SK-N-SH treated with all-trans-retinoic acid at 6 μM for 48 hours (cell line): ENCODE measurements at regions not wholly inside any gene's neighbourhood (a gene's known extent, or its start where the extent isn't known, plus 50 kb on each side); places are given as distances from the start of the nearest gene placed in this dataset.

Experiments
- ATAC-seq: fragments of 200-7000 bp; cut with Tn5 transposase; 3 replicates; pipeline ENCODE4 v1.9.1; 2020; ENCODE audit warnings: mild to moderate bottlenecking, moderate library complexity
- ARNTL ChIP-seq: fragments of 450-650 bp; formaldehyde crosslinking; IDR thresholded peaks from 2 replicates; pipeline ENCODE4 v1.5.0; 2020; ENCODE audit warnings: low read depth, mild to moderate bottlenecking, moderate library complexity, borderline replicate concordance
- BACH2 ChIP-seq: fragments of 250-450 bp; sonication (Bioruptor Pico); IDR thresholded peaks from 2 replicates; pipeline ENCODE4 v1.9.0; 2021; ENCODE audit warnings: mild to moderate bottlenecking, borderline replicate concordance
- CSDC2 ChIP-seq: fragments of 250-450 bp; sonication (Bioruptor Pico); IDR thresholded peaks from 2 replicates; pipeline ENCODE4 v1.5.0; 2020; ENCODE audit warnings: mild to moderate bottlenecking, moderate library complexity
- ESRRG ChIP-seq: fragments of 250-450 bp; sonication (Bioruptor Pico); IDR thresholded peaks from 2 replicates; pipeline ENCODE4 v1.6.1; 2021; ENCODE audit warnings: mild to moderate bottlenecking
- GLIS3 ChIP-seq: fragments of 250-450 bp; sonication (Bioruptor Pico); IDR thresholded peaks from 2 replicates; pipeline ENCODE4 v1.5.0; 2020; ENCODE audit warnings: mild to moderate bottlenecking, moderate library complexity
- ISL1 ChIP-seq: fragments of 250-450 bp; sonication (Bioruptor Pico); IDR thresholded peaks from 2 replicates; pipeline ENCODE4 v2.1.2; 2022; ENCODE audit warnings: mild to moderate bottlenecking, moderate library complexity
- OSR1 ChIP-seq: fragments of 250-450 bp; sonication (Bioruptor Pico); IDR thresholded peaks from 2 replicates; pipeline ENCODE4 v1.8.0; 2022; ENCODE audit warnings: moderate library complexity, mild to moderate bottlenecking, inconsistent platforms
- PPARA ChIP-seq: fragments of 250-450 bp; sonication (Bioruptor Pico); IDR thresholded peaks from 2 replicates; pipeline ENCODE4 v1.5.0; 2020; ENCODE audit warnings: mild to moderate bottlenecking, borderline replicate concordance
- RARB ChIP-seq: fragments of 250-450 bp; sonication (Bioruptor Pico); IDR thresholded peaks from 2 replicates; pipeline ENCODE4 v1.8.0; 2021; ENCODE audit warnings: mild to moderate bottlenecking, moderate library complexity
- SNAI2 ChIP-seq: fragments of 250-450 bp; sonication (Bioruptor Pico); IDR thresholded peaks from 2 replicates; pipeline ENCODE4 v1.5.0; 2020; ENCODE audit warnings: mild to moderate bottlenecking, moderate library complexity
- TCF4 ChIP-seq: fragments of 250-450 bp; sonication (Bioruptor Pico); IDR thresholded peaks from 2 replicates; pipeline ENCODE4 v1.8.0; 2021; ENCODE audit warnings: mild to moderate bottlenecking, moderate library complexity, borderline replicate concordance
- TOX ChIP-seq: fragments of 250-450 bp; sonication (Bioruptor Pico); IDR thresholded peaks from 2 replicates; pipeline ENCODE4 v1.8.0; 2021; ENCODE audit warnings: mild to moderate bottlenecking, moderate library complexity, borderline replicate concordance
- ZC3H10 ChIP-seq: fragments of 250-450 bp; sonication (Bioruptor Pico); IDR thresholded peaks from 2 replicates; pipeline ENCODE4 v1.5.1; 2021; ENCODE audit warnings: mild to moderate bottlenecking, moderate library complexity
- ZFP3 ChIP-seq: fragments of 250-450 bp; sonication (Bioruptor Pico); IDR thresholded peaks from 2 replicates; pipeline ENCODE4 v1.5.0; 2020; ENCODE audit warnings: mild to moderate bottlenecking, moderate library complexity
- ZFP30 ChIP-seq: fragments of 450-650 bp; formaldehyde crosslinking; IDR thresholded peaks from 2 replicates; pipeline ENCODE4 v1.5.0; 2022; ENCODE audit warnings: mild to moderate bottlenecking, moderate library complexity
- ZNF70 ChIP-seq: fragments of 450-650 bp; formaldehyde crosslinking; IDR thresholded peaks from 2 replicates; pipeline ENCODE4 v1.5.0; 2020; ENCODE audit warnings: mild to moderate bottlenecking, moderate library complexity
- ZNF8 ChIP-seq: fragments of 450-650 bp; formaldehyde crosslinking; IDR thresholded peaks from 2 replicates; pipeline ENCODE4 v1.5.0; 2020; ENCODE audit warnings: mild to moderate bottlenecking, moderate library complexity
- TF ChIP-seq, protein P1 (sequence below): fragments of 250-450 bp; sonication (Bioruptor Pico); IDR thresholded peaks from 2 replicates; pipeline ENCODE4 v1.8.0; 2021; ENCODE audit warnings: low read depth, mild to moderate bottlenecking, moderate library complexity, borderline replicate concordance
- TF ChIP-seq, protein P2 (sequence below): fragments of 250-450 bp; sonication (Bioruptor Pico); IDR thresholded peaks from 2 replicates; pipeline ENCODE4 v1.8.0; 2020; ENCODE audit warnings: mild to moderate bottlenecking, moderate library complexity, borderline replicate concordance
- TF ChIP-seq, protein P3 (sequence below): fragments of 250-450 bp; sonication (Bioruptor Pico); IDR thresholded peaks from 2 replicates; pipeline ENCODE4 v1.5.1; 2020; ENCODE audit warnings: low read depth, mild to moderate bottlenecking, moderate library complexity
- TF ChIP-seq, protein P4 (sequence below): fragments of 250-450 bp; sonication (Bioruptor Pico); IDR thresholded peaks from 2 replicates; pipeline ENCODE4 v1.5.1; 2021; ENCODE audit warnings: mild to moderate bottlenecking, moderate library complexity

DNA sequence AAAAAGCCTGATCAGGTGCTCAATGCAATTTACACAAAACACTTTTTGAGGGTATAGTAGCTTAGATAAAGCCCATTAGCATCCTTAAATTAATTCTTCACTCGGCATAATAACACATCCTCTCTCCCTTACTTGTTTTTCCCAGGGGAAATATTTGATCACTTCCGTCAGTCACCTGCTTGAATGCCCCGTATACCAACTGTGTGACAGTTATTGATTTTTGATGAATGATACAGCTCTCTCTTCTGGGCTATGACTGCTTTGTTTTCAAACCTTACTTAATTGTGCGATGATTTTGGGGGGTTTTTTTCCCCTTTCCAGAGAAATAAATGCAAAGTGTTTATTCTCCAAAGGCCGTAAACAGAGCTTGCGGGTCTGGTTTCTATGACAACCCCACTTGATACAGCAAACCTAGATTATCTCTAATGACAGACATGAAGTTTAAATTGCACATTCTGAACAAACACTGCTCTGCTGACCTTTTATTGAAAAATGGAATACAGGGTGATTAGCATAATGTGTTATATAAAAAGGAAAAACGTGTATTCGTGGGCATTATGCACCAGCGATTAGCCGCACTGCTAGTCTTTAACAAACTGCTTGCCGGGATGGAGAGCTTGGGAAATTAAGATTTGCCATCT lies 78.4 kb upstream of the NANOS1 start:
- TF ChIP-seq TOX (no peak), ARNTL (CRISPR knock-in tag) (no peak), ZFP30 (CRISPR knock-in tag) (no peak)
- ATAC-seq: no peak

DNA sequence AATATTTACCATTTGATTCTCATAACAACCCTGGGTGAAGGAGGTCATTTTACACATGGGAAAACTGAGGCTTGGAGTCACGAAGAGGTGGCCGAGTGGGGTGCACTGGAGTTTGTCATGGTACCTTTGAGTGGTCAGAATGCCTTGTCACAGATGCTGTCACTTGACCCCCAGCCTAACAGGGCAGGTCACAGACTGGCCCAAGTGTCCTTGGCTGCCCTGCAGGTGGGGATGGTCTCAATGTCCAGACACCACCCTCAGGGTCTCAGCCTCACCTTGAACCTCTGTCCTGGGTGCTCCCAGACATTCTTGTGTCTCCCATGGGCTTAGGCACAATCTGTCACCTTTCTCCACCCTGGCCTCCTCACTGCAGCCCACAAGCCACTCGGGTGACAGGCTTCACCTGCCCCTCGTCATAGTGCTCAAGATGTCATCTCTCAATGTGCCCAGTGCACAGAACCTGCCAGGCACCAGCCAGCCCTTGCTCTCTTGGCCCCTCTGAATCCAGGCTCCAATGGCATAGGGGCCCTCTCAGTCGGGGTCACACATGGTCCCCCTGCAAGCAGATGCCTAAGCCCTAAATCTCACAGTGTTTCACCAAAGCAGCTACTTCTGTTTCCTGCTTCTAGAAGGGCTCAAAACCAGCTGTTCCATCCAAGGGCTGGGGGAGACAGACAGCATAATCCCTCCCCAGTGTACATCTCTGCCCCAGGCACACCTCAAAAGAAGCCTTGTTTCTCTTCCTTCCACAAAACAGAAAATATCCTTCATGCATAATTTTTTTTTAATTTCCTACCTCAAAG lies 76.8 kb upstream of the NANOS1 start:
- ATAC-seq: no peak
- TF ChIP-seq ISL1 (CRISPR knock-in tag) (no peak), ZC3H10 (CRISPR knock-in tag) (no peak), SNAI2 (CRISPR knock-in tag) (no peak), GLIS3 (CRISPR knock-in tag) (no peak), ZNF70 (CRISPR knock-in tag) (no peak), PPARA (no peak), ESRRG (CRISPR knock-in tag) (no peak), BACH2 (no peak), ZFP30 (CRISPR knock-in tag) (no peak), TCF4 (CRISPR knock-in tag) (no peak), CSDC2 (no peak), RARB (CRISPR knock-in tag) (no peak), ZNF8 (CRISPR knock-in tag) (no peak), ARNTL (CRISPR knock-in tag) (no peak), ZFP3 (CRISPR knock-in tag) (no peak), OSR1 (no peak)
- TF ChIP-seq, protein P1, sequence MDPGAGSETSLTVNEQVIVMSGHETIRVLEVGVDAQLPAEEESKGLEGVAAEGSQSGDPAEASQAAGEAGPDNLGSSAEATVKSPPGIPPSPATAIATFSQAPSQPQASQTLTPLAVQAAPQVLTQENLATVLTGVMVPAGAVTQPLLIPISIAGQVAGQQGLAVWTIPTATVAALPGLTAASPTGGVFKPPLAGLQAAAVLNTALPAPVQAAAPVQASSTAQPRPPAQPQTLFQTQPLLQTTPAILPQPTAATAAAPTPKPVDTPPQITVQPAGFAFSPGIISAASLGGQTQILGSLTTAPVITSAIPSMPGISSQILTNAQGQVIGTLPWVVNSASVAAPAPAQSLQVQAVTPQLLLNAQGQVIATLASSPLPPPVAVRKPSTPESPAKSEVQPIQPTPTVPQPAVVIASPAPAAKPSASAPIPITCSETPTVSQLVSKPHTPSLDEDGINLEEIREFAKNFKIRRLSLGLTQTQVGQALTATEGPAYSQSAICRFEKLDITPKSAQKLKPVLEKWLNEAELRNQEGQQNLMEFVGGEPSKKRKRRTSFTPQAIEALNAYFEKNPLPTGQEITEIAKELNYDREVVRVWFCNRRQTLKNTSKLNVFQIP (CRISPR knock-in tag): no peak
- TF ChIP-seq, protein P2, sequence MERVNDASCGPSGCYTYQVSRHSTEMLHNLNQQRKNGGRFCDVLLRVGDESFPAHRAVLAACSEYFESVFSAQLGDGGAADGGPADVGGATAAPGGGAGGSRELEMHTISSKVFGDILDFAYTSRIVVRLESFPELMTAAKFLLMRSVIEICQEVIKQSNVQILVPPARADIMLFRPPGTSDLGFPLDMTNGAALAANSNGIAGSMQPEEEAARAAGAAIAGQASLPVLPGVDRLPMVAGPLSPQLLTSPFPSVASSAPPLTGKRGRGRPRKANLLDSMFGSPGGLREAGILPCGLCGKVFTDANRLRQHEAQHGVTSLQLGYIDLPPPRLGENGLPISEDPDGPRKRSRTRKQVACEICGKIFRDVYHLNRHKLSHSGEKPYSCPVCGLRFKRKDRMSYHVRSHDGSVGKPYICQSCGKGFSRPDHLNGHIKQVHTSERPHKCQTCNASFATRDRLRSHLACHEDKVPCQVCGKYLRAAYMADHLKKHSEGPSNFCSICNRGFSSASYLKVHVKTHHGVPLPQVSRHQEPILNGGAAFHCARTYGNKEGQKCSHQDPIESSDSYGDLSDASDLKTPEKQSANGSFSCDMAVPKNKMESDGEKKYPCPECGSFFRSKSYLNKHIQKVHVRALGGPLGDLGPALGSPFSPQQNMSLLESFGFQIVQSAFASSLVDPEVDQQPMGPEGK (CRISPR knock-in tag): no peak
- TF ChIP-seq, protein P3, sequence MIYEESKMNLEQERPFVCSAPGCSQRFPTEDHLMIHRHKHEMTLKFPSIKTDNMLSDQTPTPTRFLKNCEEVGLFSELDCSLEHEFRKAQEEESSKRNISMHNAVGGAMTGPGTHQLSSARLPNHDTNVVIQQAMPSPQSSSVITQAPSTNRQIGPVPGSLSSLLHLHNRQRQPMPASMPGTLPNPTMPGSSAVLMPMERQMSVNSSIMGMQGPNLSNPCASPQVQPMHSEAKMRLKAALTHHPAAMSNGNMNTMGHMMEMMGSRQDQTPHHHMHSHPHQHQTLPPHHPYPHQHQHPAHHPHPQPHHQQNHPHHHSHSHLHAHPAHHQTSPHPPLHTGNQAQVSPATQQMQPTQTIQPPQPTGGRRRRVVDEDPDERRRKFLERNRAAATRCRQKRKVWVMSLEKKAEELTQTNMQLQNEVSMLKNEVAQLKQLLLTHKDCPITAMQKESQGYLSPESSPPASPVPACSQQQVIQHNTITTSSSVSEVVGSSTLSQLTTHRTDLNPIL (CRISPR knock-in tag): no peak
- TF ChIP-seq, protein P4, sequence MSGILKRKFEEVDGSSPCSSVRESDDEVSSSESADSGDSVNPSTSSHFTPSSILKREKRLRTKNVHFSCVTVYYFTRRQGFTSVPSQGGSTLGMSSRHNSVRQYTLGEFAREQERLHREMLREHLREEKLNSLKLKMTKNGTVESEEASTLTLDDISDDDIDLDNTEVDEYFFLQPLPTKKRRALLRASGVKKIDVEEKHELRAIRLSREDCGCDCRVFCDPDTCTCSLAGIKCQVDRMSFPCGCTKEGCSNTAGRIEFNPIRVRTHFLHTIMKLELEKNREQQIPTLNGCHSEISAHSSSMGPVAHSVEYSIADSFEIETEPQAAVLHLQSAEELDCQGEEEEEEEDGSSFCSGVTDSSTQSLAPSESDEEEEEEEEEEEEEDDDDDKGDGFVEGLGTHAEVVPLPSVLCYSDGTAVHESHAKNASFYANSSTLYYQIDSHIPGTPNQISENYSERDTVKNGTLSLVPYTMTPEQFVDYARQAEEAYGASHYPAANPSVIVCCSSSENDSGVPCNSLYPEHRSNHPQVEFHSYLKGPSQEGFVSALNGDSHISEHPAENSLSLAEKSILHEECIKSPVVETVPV (CRISPR knock-in tag): no peak

DNA sequence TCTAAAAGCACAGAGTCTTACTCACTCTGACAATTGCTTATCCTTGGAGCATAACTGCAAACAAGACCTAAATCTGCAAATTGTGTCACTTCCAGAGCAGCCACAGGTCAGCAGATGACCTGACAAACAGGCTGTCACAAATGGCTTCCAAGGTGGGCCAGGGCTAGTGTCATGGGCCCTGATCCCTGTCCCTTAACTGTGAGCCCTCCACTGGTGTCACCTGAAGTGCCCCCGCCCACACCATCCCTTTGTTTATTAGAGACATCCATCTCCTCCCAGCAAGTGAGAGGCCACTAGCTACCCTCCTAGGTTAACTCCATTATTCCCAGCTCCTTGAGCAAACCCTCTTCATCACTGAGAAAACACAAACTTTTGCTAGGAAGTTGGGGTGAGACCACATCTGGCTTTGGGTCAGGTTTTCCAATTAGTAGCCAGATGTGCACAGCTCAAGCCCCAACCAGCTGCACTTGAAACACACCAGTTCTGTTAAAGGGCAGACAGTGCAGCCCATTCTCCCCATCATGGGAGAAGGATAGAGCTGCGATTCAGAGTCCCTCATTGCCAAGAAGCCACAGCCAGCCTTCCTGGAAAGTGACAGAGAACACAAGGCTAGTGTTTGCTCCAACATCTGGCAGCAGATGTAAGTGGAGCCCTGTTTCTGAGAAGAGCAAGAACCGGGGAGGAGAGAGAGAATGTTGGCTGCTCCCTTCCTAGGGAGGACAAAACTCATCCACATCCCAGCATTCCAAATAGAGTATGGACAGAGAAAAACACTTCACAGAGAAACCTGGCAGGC lies 75.7 kb upstream of the NANOS1 start:
- ATAC-seq: no peak
- TF ChIP-seq, protein P3 (CRISPR knock-in tag): no peak
- TF ChIP-seq ZFP3 (CRISPR knock-in tag): no peak
- no peak for TF ChIP-seq ISL1 (CRISPR knock-in tag)
- TF ChIP-seq RARB (CRISPR knock-in tag): no peak
- TF ChIP-seq, protein P4 (CRISPR knock-in tag): no peak
- TF ChIP-seq OSR1: no peak
- no peak for TF ChIP-seq BACH2
- no peak for TF ChIP-seq ZNF70 (CRISPR knock-in tag)
- TF ChIP-seq, all 23 proteins: peak for 0
